GM21528 (cell line): ENCODE measurements at regions not wholly inside any gene's neighbourhood (a gene's known extent, or its start where the extent isn't known, plus 50 kb on each side); places are given as distances from the start of the nearest gene placed in this dataset.

Experiments used
- ATAC-seq: cut with Tn5 transposase; IDR thresholded peaks from one replicate; pipeline ENCODE4 v1.9.1; 2021; ENCODE audit warnings: mild to moderate bottlenecking, moderate library complexity; ENCODE audit not compliant: unreplicated experiment, low FRiP score

GRCh38 chr7:136667584-136667983 is 200.9 kb upstream of the CHRM2 start:
- no peak for ATAC-seq

GRCh38 chr7:136665878-136666509 is 202.5 kb upstream of the CHRM2 start:
- ATAC-seq, result no peak

GRCh38 chr7:136664537-136664936 is 203.9 kb upstream of the CHRM2 start:
- ATAC-seq, result no peak

- no peak for ATAC-seq
Observed at GRCh38 chr7:136657482-136657921, 210.9 kb upstream of the CHRM2 start.

- no peak for ATAC-seq
Observed at GRCh38 chr7:136656516-136656915, 211.9 kb upstream of the CHRM2 start.

GRCh38 chr7:136655414-136655813 is 213.0 kb upstream of the CHRM2 start:
- ATAC-seq, result no peak

GRCh38 chr7:136654406-136654805 is 214.0 kb upstream of the CHRM2 start:
- ATAC-seq, result no peak

GRCh38 chr7:136652635-136653370 is 215.6 kb upstream of the CHRM2 start:
- no peak for ATAC-seq

GRCh38 chr7:136640977-136641376 is 227.5 kb upstream of the CHRM2 start:
- no peak for ATAC-seq

- no peak for ATAC-seq
Observed at GRCh38 chr7:136637813-136638212, 230.6 kb upstream of the CHRM2 start.

- no peak for ATAC-seq
Observed at GRCh38 chr7:136635751-136636150, 232.7 kb upstream of the CHRM2 start.

GRCh38 chr7:136618818-136619217 is 249.6 kb upstream of the CHRM2 start:
- ATAC-seq, result no peak

GRCh38 chr7:136617176-136617575 is 251.3 kb upstream of the CHRM2 start:
- no peak for ATAC-seq

- no peak for ATAC-seq
Observed at GRCh38 chr7:136605532-136606329, 262.7 kb upstream of the CHRM2 start.

GRCh38 chr7:136601772-136602171 is 266.7 kb upstream of the CHRM2 start:
- ATAC-seq, result no peak

GRCh38 chr7:136600475-136600874 is 268.0 kb upstream of the CHRM2 start:
- ATAC-seq, result no peak

GRCh38 chr7:136594739-136595144 is 273.7 kb upstream of the CHRM2 start:
- ATAC-seq, result no peak

- no peak for ATAC-seq
Observed at GRCh38 chr7:136588216-136588615, 280.2 kb upstream of the CHRM2 start.

GRCh38 chr7:136585954-136586670 is 282.3 kb upstream of the CHRM2 start:
- ATAC-seq, result no peak

GRCh38 chr7:136566491-136566890 is 302.0 kb upstream of the CHRM2 start:
- ATAC-seq, result no peak

- ATAC-seq, result no peak
Observed at GRCh38 chr7:136555933-136556332, 312.5 kb upstream of the CHRM2 start.
